Middle frontal gyrus (tissue), 1 donor: ENCODE measurements at regions not wholly inside any gene's neighbourhood (a gene's known extent, or its start where the extent isn't known, plus 50 kb on each side); places are given as distances from the start of the nearest gene placed in this dataset.

Source experiments
- DNase-seq: peaks from one replicate; pipeline ENCODE4 v3.0.0-alpha.2; 2015; ENCODE audit warnings: low spot score; ENCODE audit errors: extremely low spot score

- DNase-seq, result no peak
Measured at GRCh38 chr2:5953525-5953924, 261.3 kb downstream of the SOX11 start.

GRCh38 chr2:5954509-5954908, 262.3 kb downstream of the SOX11 start:
- DNase-seq, result no peak

GRCh38 chr2:5955921-5956320, 263.7 kb downstream of the SOX11 start:
- DNase-seq, result no peak

- no peak for DNase-seq
Measured at GRCh38 chr2:5959836-5960820, 267.9 kb downstream of the SOX11 start.

GRCh38 chr2:5967506-5967905, 275.3 kb downstream of the SOX11 start:
- no peak for DNase-seq

- no peak for DNase-seq
Measured at GRCh38 chr2:5969303-5969702, 277.1 kb downstream of the SOX11 start.

GRCh38 chr2:5970347-5970746, 278.2 kb downstream of the SOX11 start:
- DNase-seq, result no peak

- no peak for DNase-seq
Measured at GRCh38 chr2:5974477-5974876, 282.3 kb downstream of the SOX11 start.

- DNase-seq, result no peak
Measured at GRCh38 chr2:5975401-5975800, 283.2 kb downstream of the SOX11 start.

- no peak for DNase-seq
Measured at GRCh38 chr2:5976531-5977065, 284.4 kb downstream of the SOX11 start.

- DNase-seq, result no peak
Measured at GRCh38 chr2:5977477-5977876, 285.3 kb downstream of the SOX11 start.

- DNase-seq, result no peak
Measured at GRCh38 chr2:5978131-5978751, 286.1 kb downstream of the SOX11 start.

- no peak for DNase-seq
Measured at GRCh38 chr2:5980450-5981190, 288.4 kb downstream of the SOX11 start.

- DNase-seq, result no peak
Measured at GRCh38 chr2:5982193-5982902, 290.2 kb downstream of the SOX11 start.

- DNase-seq, result no peak
Measured at GRCh38 chr2:5982903-5983265, 290.7 kb downstream of the SOX11 start.

GRCh38 chr2:5983511-5984272, 291.5 kb downstream of the SOX11 start:
- no peak for DNase-seq

- DNase-seq, result no peak
Measured at GRCh38 chr2:5984273-5984655, 292.1 kb downstream of the SOX11 start.

GRCh38 chr2:5984946-5985345, 292.8 kb downstream of the SOX11 start:
- no peak for DNase-seq

- DNase-seq, result no peak
Measured at GRCh38 chr2:5985536-5986385, 293.6 kb downstream of the SOX11 start.
